GM04504 (cell line): ENCODE measurements at regions not wholly inside any gene's neighbourhood (a gene's known extent, or its start where the extent isn't known, plus 50 kb on each side); places are given as distances from the start of the nearest gene placed in this dataset.

Experiments used
- DNase-seq: peaks from one replicate; pipeline ENCODE4 v3.0.0-alpha.2; 2012; ENCODE audit warnings: low read depth

- DNase-seq, result no peak
Observed at GRCh38 chr7:24475166-24475961, 97.9 kb upstream of the PALS2 start.

GRCh38 chr7:24476227-24476626 is 97.0 kb upstream of the PALS2 start:
- DNase-seq, result no peak

- peak; percentile 53 for DNase-seq
Observed at GRCh38 chr7:24477398-24478136, 95.7 kb upstream of the PALS2 start.

GRCh38 chr7:24478137-24478655 is 95.1 kb upstream of the PALS2 start:
- no peak for DNase-seq

GRCh38 chr7:24480501-24480900 is 92.8 kb upstream of the PALS2 start:
- DNase-seq, result no peak

GRCh38 chr7:24483804-24484203 is 89.4 kb upstream of the PALS2 start:
- no peak for DNase-seq

GRCh38 chr7:24492576-24492975 is 80.7 kb upstream of the PALS2 start:
- DNase-seq, result no peak

GRCh38 chr7:24494832-24495231 is 78.4 kb upstream of the PALS2 start:
- no peak for DNase-seq

- DNase-seq, result no peak
Observed at GRCh38 chr7:24496036-24496435, 77.2 kb upstream of the PALS2 start.

GRCh38 chr7:24498439-24498838 is 74.8 kb upstream of the PALS2 start:
- DNase-seq, result no peak

GRCh38 chr7:24499871-24500270 is 73.4 kb upstream of the PALS2 start:
- no peak for DNase-seq

GRCh38 chr7:24500599-24500998 is 72.7 kb upstream of the PALS2 start:
- DNase-seq, result no peak

GRCh38 chr7:24501009-24501408 is 72.2 kb upstream of the PALS2 start:
- no peak for DNase-seq

- no peak for DNase-seq
Observed at GRCh38 chr7:24501443-24502134, 71.7 kb upstream of the PALS2 start.

- no peak for DNase-seq
Observed at GRCh38 chr7:24502135-24502488, 71.1 kb upstream of the PALS2 start.

- no peak for DNase-seq
Observed at GRCh38 chr7:24503506-24503905, 69.7 kb upstream of the PALS2 start.

GRCh38 chr7:24504040-24504439 is 69.2 kb upstream of the PALS2 start:
- DNase-seq, result no peak

GRCh38 chr7:24504836-24505235 is 68.4 kb upstream of the PALS2 start:
- DNase-seq, result no peak

- no peak for DNase-seq
Observed at GRCh38 chr7:24505968-24506367, 67.3 kb upstream of the PALS2 start.

- DNase-seq, result no peak
Observed at GRCh38 chr7:24508316-24508715, 64.9 kb upstream of the PALS2 start.

GRCh38 chr7:24510759-24511158 is 62.5 kb upstream of the PALS2 start:
- no peak for DNase-seq

- no peak for DNase-seq
Observed at GRCh38 chr7:24517166-24517565, 56.1 kb upstream of the PALS2 start.
